Neural cell (in vitro differentiated cells): ENCODE measurements at regions not wholly inside any gene's neighbourhood (a gene's known extent, or its start where the extent isn't known, plus 50 kb on each side); places are given as distances from the start of the nearest gene placed in this dataset.

ENCODE experiments used
- H2AFZ ChIP-seq: fragments of 200-600, 300-800 bp; sonication (generic), shearing (Covaris generic); 2 replicates; pipeline ENCODE4 v1.6.0; 2014; ENCODE audit warnings: low read depth, mild to moderate bottlenecking, antibody characterized with exemption, low read length, moderate library complexity
- H3F3A ChIP-seq: fragments of 200-600 bp; shearing (Covaris generic); 2 replicates; pipeline ENCODE4 v1.6.1; 2016; ENCODE audit warnings: mild to moderate bottlenecking, moderate library complexity, mixed read lengths, antibody characterized with exemption, low read length; ENCODE audit not compliant: insufficient read depth, poor library complexity, severe bottlenecking
- H3K27ac ChIP-seq: fragments of 200-600, 300-800 bp; sonication (generic), shearing (Covaris generic); 2 replicates; pipeline ENCODE4 v1.5.1; 2014; ENCODE audit warnings: mild to moderate bottlenecking, low read length, moderate library complexity
- H3K27me3 ChIP-seq: fragments of 300-800, 200-600 bp; sonication (generic), shearing (Covaris generic); 2 replicates; pipeline ENCODE4 v1.6.0; 2014; ENCODE audit warnings: mild to moderate bottlenecking, low read depth, low read length, moderate library complexity; ENCODE audit not compliant: insufficient read depth
- H3K36me3 ChIP-seq: fragments of 300-800, 200-600 bp; sonication (generic), shearing (Covaris generic); 2 replicates; pipeline ENCODE4 v1.5.1; 2014; ENCODE audit warnings: mild to moderate bottlenecking, antibody characterized with exemption, low read length, moderate library complexity; ENCODE audit not compliant: insufficient read depth
- H3K4me2 ChIP-seq: fragments of 300-800, 200-600 bp; sonication (generic), shearing (Covaris generic); 2 replicates; pipeline ENCODE4 v1.6.0; 2014; ENCODE audit warnings: mild to moderate bottlenecking, low read length
- H3K4me3 ChIP-seq: fragments of 300-800, 200-600 bp; sonication (generic), shearing (Covaris generic); 2 replicates; pipeline ENCODE4 v1.5.1; 2014; ENCODE audit warnings: mild to moderate bottlenecking, low read length, moderate library complexity
- H3K79me2 ChIP-seq: fragments of 200-600 bp; shearing (Covaris generic); replicated peaks from 2 replicates; pipeline ENCODE4 v1.6.0; 2014; ENCODE audit warnings: mild to moderate bottlenecking, low read length, moderate library complexity; ENCODE audit not compliant: insufficient read depth
- H3K9ac ChIP-seq: fragments of 300-800, 200-600 bp; sonication (generic), shearing (Covaris generic); 2 replicates; pipeline ENCODE4 v1.6.1; 2016; ENCODE audit warnings: mild to moderate bottlenecking, low read length, mixed read lengths
- H3K9me2 ChIP-seq: fragments of 200-600 bp; shearing (Covaris generic); 2 replicates; pipeline ENCODE4 v1.6.1; 2016; ENCODE audit warnings: mild to moderate bottlenecking, low read length, mixed read lengths; ENCODE audit not compliant: insufficient read depth
- H3K9me3 ChIP-seq: fragments of 200-600, 300-800 bp; sonication (generic), shearing (Covaris generic); 2 replicates; pipeline ENCODE4 v1.6.1; 2016; ENCODE audit warnings: mild to moderate bottlenecking, mixed run types, low read length, moderate library complexity, mixed read lengths
- H4K20me1 ChIP-seq: fragments of 200-600 bp; shearing (Covaris generic); 2 replicates; pipeline ENCODE4 v1.6.1; 2016; ENCODE audit warnings: mild to moderate bottlenecking, mixed run types; ENCODE audit not compliant: insufficient read depth
- CTCF ChIP-seq: fragments of 450-650 bp; IDR thresholded peaks from 2 replicates; pipeline ENCODE4 v1.5.1; 2014; ENCODE audit warnings: antibody characterized with exemption, mild to moderate bottlenecking, moderate library complexity; ENCODE audit not compliant: poor library complexity, severe bottlenecking
- EP300 ChIP-seq: fragments of 450-650 bp; conservative IDR thresholded peaks from 2 replicates; pipeline ENCODE4 v1.6.1; 2014; ENCODE audit warnings: antibody characterized with exemption, mild to moderate bottlenecking, moderate library complexity; ENCODE audit not compliant: poor library complexity, severe bottlenecking
- EZH2 ChIP-seq: fragments of 200-600, 300-800 bp; shearing (Covaris generic), sonication (generic); IDR thresholded peaks from 2 replicates; pipeline ENCODE4 v1.6.1; 2014; ENCODE audit warnings: antibody characterized with exemption, low read length, borderline replicate concordance, mild to moderate bottlenecking; ENCODE audit not compliant: insufficient read depth, poor library complexity, severe bottlenecking
- MXI1 ChIP-seq: fragments of 450-650 bp; conservative IDR thresholded peaks from 2 replicates; pipeline ENCODE4 v1.6.1; 2014; ENCODE audit warnings: antibody characterized with exemption, mild to moderate bottlenecking; ENCODE audit not compliant: poor library complexity, severe bottlenecking
- POLR2AphosphoS5 ChIP-seq: IDR thresholded peaks from 2 replicates; pipeline ENCODE4 v1.6.1; 2012
- RAD21 ChIP-seq: fragments of 450-650 bp; conservative IDR thresholded peaks from 2 replicates; pipeline ENCODE4 v1.6.1; 2014; ENCODE audit warnings: antibody characterized with exemption, mild to moderate bottlenecking, moderate library complexity
- REST ChIP-seq: IDR thresholded peaks from 2 replicates; pipeline ENCODE4 v1.6.1; 2012; ENCODE audit warnings: borderline replicate concordance
- SMC3 ChIP-seq: fragments of 450-650 bp; conservative IDR thresholded peaks from 2 replicates; pipeline ENCODE4 v1.6.1; 2014; ENCODE audit warnings: antibody characterized with exemption, mild to moderate bottlenecking, moderate library complexity; ENCODE audit not compliant: poor library complexity
- TAF1 ChIP-seq: IDR thresholded peaks from 2 replicates; pipeline ENCODE4 v1.6.1; 2012; ENCODE audit warnings: low read depth

- no peaks in the 10 kb centered on the region for H3F3A ChIP-seq
- TF ChIP-seq REST (no peak), POLR2AphosphoS5 (no peak), TAF1 (no peak), SMC3 (no peak), EP300 (no peak), EZH2 (no peak), CTCF (no peak), MXI1 (no peak), RAD21 (no peak)
- no peaks in the 10 kb centered on the region for H3K9me2 ChIP-seq
- H3K9me3 ChIP-seq, result peaks cover 4% of the 10 kb centered on the region
- H3K27ac ChIP-seq, result no peak overlapping the region
- no peaks in the 10 kb centered on the region for H3K27me3 ChIP-seq
- H3K79me2 ChIP-seq, result no peaks in the 10 kb centered on the region
- no peak overlapping the region for H3K4me3 ChIP-seq
- H2AFZ ChIP-seq, result no peak overlapping the region
- H4K20me1 ChIP-seq, result no peaks in the 10 kb centered on the region
- H3K4me2 ChIP-seq, result no peak overlapping the region
- H3K36me3 ChIP-seq, result no peaks in the 10 kb centered on the region
- no peak overlapping the region for H3K9ac ChIP-seq
These were observed 358.9 kb upstream of the LRATD1 start for GRCh38 chr2:14273650-14274049.

GRCh38 chr2:14284244-14284643, 348.3 kb upstream of the LRATD1 start:
- Histone ChIP-seq H3K27me3 (no peaks in the 10 kb centered on the region), H3K4me3 (no peak overlapping the region), H2AFZ (no peak overlapping the region), H3K9ac (no peak overlapping the region), H3K36me3 (no peaks in the 10 kb centered on the region), H3K4me2 (no peak overlapping the region), H3K27ac (no peak overlapping the region), H4K20me1 (no peaks in the 10 kb centered on the region), H3K9me3 (no peaks in the 10 kb centered on the region), H3K79me2 (no peaks in the 10 kb centered on the region), H3F3A (no peaks in the 10 kb centered on the region), H3K9me2 (no peaks in the 10 kb centered on the region)
- TF ChIP-seq SMC3 (no peak), REST (no peak)
